Chondrocyte (in vitro differentiated cells): ENCODE measurements at regions not wholly inside any gene's neighbourhood (a gene's known extent, or its start where the extent isn't known, plus 50 kb on each side); places are given as distances from the start of the nearest gene placed in this dataset.

ENCODE experiments used
- DNase-seq: peaks from one replicate; pipeline ENCODE4 v3.0.0; 2021; ENCODE audit warnings: mixed read lengths, low spot score
- H3K27ac Mint-ChIP-seq: one replicate; pipeline ENCODE4 v1.8.0; 2021; ENCODE audit warnings: mild to moderate bottlenecking, moderate library complexity, mixed read lengths; ENCODE audit not compliant: unreplicated experiment
- H3K27me3 Mint-ChIP-seq: 2 replicates; pipeline ENCODE4 v1.8.0; 2021; ENCODE audit warnings: low read depth, mixed read lengths
- H3K36me3 Mint-ChIP-seq: 2 replicates; pipeline ENCODE4 v1.8.0; 2021; ENCODE audit warnings: low read depth, mixed read lengths
- H3K4me1 Mint-ChIP-seq: 2 replicates; pipeline ENCODE4 v1.8.0; 2021; ENCODE audit warnings: low read depth, mild to moderate bottlenecking, mixed read lengths
- H3K4me3 Mint-ChIP-seq: one replicate; pipeline ENCODE4 v1.8.0; 2021; ENCODE audit warnings: mild to moderate bottlenecking, moderate library complexity, mixed read lengths; ENCODE audit not compliant: unreplicated experiment
- H3K9me3 Mint-ChIP-seq: 2 replicates; pipeline ENCODE4 v1.8.0; 2021; ENCODE audit warnings: low read depth, mixed read lengths
- CTCF ChIP-seq: fragments of 200-600 bp; sonication (generic); IDR thresholded peaks from 2 replicates; pipeline ENCODE4 v1.5.0; 2021; ENCODE audit warnings: antibody characterized with exemption, mild to moderate bottlenecking, moderate library complexity

DNA sequence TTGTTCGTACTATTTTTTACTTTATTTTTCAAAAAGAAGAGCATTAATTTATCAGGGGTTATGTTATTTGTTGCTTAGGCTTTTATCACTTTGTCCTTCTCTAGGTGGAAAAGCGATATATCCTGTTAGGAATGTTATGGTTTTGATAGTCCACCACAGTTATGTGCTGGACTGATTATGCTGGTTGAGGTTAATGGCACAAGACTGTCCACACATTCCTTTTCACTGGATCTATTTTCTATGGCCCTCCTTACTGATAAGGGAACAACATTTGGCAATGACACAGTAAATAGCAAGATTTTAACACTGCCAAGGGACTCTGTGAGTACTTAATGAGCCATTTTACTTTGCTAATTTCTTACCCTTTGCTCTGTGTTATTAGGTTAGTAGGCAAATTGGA lies 1212.3 kb downstream of the NXPH1 start:
- Mint-ChIP-seq H3K4me1 (no peaks in the 10 kb centered on the region), H3K9me3 (no peaks in the 10 kb centered on the region), H3K27me3 (no peaks in the 10 kb centered on the region), H3K36me3 (no peaks in the 10 kb centered on the region), H3K27ac (no peak overlapping the region), H3K4me3 (no peak overlapping the region)
- no peak for DNase-seq
- no peak for TF ChIP-seq CTCF

DNA sequence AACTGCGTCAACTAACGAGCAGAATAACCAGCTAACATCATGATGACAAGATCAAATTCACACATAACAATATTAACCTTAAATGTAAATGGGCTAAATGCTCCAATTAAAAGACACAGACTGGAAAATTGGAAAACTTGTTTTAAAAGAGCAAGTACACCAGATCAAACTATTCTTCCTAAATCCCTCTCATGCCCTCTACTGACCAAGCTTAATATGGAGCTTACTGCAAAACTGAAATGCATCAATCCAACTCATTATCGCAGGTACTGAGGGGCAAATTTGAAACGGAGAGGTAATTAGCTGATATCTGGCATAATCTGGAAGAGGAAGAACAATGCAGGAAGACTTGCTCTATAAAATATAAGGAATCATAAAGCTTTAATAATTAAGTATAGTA lies 1223.8 kb downstream of the NXPH1 start:
- no peaks in the 10 kb centered on the region for H3K36me3 Mint-ChIP-seq
- no peak for DNase-seq
- TF ChIP-seq CTCF = peak; percentile 73
- no peak overlapping the region for H3K27ac Mint-ChIP-seq
- no peak overlapping the region for H3K4me3 Mint-ChIP-seq
- no peaks in the 10 kb centered on the region for H3K27me3 Mint-ChIP-seq
- H3K9me3 Mint-ChIP-seq = peaks cover 12% of the 10 kb centered on the region
- H3K4me1 Mint-ChIP-seq = no peaks in the 10 kb centered on the region

GRCh38 chr7:9671979-9672917 lies 1238.8 kb downstream of the NXPH1 start:
- Mint-ChIP-seq H3K27me3 (no peaks in the 10 kb centered on the region), H3K27ac (no peak overlapping the region), H3K9me3 (no peaks in the 10 kb centered on the region), H3K36me3 (no peaks in the 10 kb centered on the region), H3K4me3 (no peak overlapping the region), H3K4me1 (no peaks in the 10 kb centered on the region)
- no peak for DNase-seq
- no peak for TF ChIP-seq CTCF

GRCh38 chr7:9680713-9681112 lies 1247.3 kb downstream of the NXPH1 start:
- H3K36me3 Mint-ChIP-seq = no peaks in the 10 kb centered on the region
- H3K27me3 Mint-ChIP-seq = no peaks in the 10 kb centered on the region
- H3K4me1 Mint-ChIP-seq = no peaks in the 10 kb centered on the region
- no peak overlapping the region for H3K27ac Mint-ChIP-seq
- TF ChIP-seq CTCF = no peak
- no peak overlapping the region for H3K4me3 Mint-ChIP-seq
- no peak for DNase-seq
- peaks cover 14% of the 10 kb centered on the region for H3K9me3 Mint-ChIP-seq

- no peaks in the 10 kb centered on the region for H3K36me3 Mint-ChIP-seq
- peaks cover 14% of the 10 kb centered on the region for H3K9me3 Mint-ChIP-seq
- H3K4me3 Mint-ChIP-seq = no peak overlapping the region
- no peaks in the 10 kb centered on the region for H3K27me3 Mint-ChIP-seq
- no peak overlapping the region for H3K27ac Mint-ChIP-seq
- TF ChIP-seq CTCF = no peak
- DNase-seq = no peak
- no peaks in the 10 kb centered on the region for H3K4me1 Mint-ChIP-seq
These were observed 1247.9 kb downstream of the NXPH1 start for GRCh38 chr7:9681284-9681683.
